GM18907 (cell line): ENCODE measurements at regions not wholly inside any gene's neighbourhood (a gene's known extent, or its start where the extent isn't known, plus 50 kb on each side); places are given as distances from the start of the nearest gene placed in this dataset.
A peak's percentile ranks its signal among the peaks of the same experiment; 100 is the strongest.
"Not testable (repeated sequence)": the region's sequence is repeated elsewhere in the genome, so short reads cannot be mapped to it uniquely, and the experiment has no call there.

ENCODE experiments used
- ATAC-seq: cut with Tn5 transposase; IDR thresholded peaks from one replicate; pipeline ENCODE4 v1.9.1; 2021; ENCODE audit warnings: mild to moderate bottlenecking, moderate library complexity; ENCODE audit not compliant: unreplicated experiment

DNA sequence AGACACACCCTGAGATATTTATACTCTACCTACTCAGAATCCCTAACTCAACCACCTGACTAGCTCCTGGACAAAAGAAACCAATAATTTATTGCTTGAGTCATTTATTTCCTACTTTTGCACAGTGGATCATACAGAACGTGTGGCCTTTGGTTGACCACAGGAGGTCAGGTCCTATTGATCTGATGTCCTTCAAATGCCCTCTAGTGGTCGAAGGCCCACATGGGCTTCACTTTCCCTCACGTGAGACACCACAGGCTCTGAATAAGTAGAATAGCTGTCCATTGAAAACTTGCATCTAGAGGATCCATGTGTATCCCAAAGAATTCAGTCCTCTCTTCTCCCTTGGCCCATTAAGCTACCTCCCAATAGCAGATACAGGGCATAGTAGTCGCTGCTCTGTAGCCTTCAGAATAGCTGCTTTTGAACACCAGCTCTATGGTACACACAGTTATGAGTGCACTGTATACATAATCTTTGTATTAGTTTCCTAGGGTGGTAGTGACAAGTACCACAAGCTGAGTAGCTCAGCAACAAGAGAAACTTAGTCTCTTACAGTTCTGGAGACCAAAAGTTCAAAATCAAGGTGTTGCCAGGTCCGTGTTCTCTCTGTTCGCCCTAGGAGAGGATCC, 177.6 kb upstream of the SMARCA2 start:
- peak; percentile 69 for ATAC-seq

DNA sequence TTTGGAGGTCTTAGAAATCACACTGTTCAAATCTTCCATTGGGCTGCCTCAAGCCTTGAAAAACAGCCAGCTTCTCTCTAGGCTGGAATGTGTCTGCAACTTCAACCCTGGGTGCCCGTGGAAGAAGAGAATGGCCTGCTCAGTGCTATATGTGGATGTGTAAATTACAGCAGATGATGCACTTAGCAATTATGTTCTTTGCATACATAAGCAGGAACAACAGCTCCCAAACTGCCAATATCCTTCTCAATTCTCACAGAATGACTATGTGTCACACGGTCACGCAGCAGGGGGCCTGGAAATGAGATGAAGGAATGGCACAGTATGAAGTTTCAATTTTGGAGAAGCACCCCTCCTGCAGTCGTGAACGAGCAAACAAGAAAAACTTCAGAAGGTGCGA, 175.2 kb upstream of the SMARCA2 start:
- ATAC-seq, result no peak

DNA sequence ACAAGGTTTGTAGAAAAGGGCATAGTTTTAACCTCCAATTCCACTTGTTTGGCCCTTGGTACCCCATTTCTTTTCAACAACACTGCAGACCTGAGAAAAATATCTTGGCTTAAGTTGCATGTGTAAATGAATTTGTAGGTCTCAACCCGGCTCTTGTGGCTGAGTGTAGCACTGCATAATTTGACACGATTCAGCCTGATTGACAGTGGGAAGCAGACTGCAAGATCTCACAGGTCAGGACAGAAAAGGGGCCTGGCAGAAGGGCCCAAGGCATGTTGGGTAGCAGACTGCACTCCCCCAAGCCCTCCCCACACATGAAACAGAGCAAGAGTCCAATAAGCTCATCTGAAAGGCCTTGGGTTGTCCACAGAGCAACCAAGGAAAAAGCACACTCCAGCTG, 169.7 kb upstream of the SMARCA2 start:
- ATAC-seq, result no peak

- ATAC-seq, result no peak
Measured at GRCh38 chr9:1855726-1856125, 159.4 kb upstream of the SMARCA2 start.

- ATAC-seq, result no peak
Measured at GRCh38 chr9:1857808-1858207, 157.3 kb upstream of the SMARCA2 start.

- ATAC-seq, result peak; percentile 88
Measured at GRCh38 chr9:1869843-1870242, 145.3 kb upstream of the SMARCA2 start.

DNA sequence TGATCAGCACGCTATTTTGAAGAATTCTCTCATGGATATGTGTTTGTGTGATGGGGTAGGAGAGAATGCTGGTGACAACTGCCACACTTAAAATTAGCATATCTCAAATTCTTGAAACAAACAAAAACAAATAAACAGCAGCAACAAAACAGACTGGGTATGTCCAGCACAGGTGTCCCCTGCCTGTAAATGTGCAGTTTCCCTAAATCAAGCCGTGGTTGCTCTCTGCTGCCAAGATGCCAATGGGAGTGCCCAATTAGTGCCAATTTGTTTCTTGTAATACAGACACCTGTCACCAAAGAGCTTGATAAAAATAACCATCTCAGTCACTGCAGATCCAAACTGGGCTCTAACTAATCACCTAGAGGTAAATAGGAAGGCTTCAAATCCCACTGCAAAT, 144.2 kb upstream of the SMARCA2 start:
- no peak for ATAC-seq

DNA sequence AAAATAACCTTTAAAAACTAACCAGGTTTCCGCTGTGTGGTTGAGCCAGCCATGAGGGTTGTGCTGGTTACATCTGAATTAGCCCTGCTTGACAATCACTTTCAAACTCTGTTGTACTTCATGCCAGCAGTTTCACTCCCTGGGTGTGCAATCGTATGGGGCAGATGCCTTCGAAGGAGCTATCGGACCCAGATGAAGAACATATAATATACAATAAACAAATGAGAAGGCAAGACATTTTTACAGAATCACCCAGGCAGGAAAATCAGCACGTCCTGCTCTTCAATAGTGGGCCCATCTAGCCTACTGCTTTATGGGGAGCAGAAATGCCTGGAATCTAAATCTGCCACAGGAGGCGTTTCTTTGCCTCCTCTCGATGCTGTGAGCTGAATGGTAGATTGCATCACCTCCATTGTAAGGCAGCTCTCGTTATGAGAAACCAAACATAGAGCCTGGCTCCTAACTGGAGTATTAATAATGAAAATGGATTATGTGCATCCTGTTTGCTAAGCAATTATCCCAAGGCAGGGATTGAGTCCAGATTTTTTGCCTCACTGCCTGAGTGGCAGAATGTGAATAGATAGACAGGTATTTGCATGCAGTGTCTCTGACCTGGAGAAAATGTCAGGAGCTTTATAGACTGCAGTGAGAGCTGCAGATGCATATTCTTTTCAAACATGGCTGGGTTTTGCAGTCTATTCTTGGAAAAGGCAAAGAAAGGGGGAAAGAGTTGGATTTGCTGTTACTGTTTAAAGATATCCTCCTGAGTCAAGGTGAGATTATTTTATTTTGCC, 143.3 kb upstream of the SMARCA2 start:
- ATAC-seq, result no peak

- ATAC-seq, result no peak
Measured at GRCh38 chr9:1875251-1875851, 139.8 kb upstream of the SMARCA2 start.

DNA sequence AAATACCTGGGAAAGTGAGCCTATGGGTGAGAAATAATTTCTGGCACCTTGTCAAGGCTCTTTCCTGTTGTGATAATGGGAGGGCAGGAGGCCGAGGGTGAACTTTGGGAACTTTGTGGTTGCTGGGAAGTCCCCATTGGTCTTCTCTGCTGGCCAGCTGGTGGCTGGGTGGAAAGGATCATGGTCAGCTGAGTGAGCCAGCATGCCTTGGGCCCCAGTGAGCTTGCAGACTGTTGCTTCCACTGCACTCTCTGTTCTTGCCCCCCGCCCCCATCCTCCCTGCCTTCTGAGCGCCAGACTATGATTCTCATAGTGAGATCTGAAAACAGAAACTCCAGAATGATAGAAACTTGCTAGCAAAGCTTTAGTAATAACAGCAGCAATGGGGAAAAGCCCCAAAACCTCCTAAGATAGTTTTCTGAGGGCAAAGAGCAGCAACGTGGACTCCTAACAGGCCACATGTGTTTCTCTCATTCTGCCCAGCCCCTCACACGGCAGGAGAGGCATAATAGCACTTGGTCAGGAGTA, 139.2 kb upstream of the SMARCA2 start:
- peak; percentile 79 for ATAC-seq

- no peak for ATAC-seq
Measured at GRCh38 chr9:1876891-1877496, 138.2 kb upstream of the SMARCA2 start.

- no peak for ATAC-seq
Measured at GRCh38 chr9:1877951-1878350, 137.2 kb upstream of the SMARCA2 start.

- no peak for ATAC-seq
Measured at GRCh38 chr9:1878811-1879210, 136.3 kb upstream of the SMARCA2 start.

DNA sequence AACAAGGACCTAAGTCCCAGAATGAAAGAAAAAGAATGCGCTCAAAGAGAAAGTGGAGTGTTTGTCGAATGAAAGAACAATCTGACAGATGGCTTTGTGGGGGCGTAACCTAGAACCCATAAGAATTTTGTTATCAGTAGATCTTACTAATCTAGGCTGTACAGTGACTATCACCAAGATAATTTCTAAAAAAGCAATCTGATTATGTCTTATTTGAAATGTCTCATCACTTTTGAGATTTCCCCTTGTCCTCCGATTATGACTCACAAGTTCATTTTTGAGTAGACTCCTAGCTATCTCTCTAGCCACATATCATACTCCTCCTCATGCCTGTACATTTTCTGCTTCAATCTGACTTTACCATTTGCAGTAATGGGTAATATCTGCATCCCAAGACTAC, 135.6 kb upstream of the SMARCA2 start:
- peak; percentile 41 for ATAC-seq

DNA sequence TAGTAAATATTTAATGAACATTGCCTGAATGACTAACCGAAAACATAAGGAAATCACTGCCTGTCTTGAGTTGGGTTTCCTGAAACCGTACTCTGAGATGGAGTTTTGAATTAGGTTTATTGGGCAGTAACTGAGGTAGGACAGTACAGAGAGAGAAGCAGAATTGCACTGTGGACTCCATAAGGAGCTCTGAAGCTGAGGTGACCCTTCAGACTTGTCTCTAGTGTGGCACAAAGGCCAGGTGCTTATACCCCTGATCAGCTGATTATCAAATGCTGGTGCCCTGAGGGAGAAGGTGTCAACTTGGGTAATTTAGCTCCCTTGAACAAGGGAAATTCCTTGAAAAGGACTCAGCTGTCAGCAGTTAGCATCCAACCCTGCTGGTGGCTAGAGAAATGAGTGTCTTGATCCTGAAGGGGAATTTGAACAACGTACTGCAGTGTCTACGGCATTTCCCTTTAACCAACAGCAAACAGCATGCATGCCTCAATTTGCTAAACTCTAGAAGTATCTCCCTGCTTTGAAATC, 135.0 kb upstream of the SMARCA2 start:
- ATAC-seq, result no peak

DNA sequence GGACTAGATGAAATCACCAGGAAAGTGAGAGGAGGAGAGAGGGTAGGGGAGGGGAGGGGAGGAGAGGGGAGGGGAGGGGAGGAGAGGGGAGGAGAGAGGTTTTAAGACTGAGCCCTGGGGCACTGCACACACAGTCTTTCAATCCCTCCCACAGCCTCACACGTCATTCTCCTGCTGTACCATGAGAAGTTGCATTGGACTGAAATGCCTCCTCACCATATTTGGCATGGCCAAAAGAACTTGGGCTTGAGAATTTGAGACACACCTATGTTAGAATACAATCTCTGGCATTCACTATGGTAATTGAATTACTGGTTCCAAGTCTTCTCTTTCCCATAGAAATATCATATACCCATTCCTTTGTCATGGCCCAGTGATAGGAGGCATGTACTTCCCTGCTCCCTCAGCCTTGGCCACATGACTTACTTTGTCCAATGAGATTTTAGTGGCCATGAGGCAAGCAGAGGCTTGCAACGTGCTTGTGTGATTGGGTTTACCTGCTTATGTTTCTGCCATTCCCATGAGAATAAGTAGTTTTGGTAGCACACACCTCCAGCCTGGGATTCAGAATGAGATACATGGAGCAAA, 133.3 kb upstream of the SMARCA2 start:
- no peak for ATAC-seq

DNA sequence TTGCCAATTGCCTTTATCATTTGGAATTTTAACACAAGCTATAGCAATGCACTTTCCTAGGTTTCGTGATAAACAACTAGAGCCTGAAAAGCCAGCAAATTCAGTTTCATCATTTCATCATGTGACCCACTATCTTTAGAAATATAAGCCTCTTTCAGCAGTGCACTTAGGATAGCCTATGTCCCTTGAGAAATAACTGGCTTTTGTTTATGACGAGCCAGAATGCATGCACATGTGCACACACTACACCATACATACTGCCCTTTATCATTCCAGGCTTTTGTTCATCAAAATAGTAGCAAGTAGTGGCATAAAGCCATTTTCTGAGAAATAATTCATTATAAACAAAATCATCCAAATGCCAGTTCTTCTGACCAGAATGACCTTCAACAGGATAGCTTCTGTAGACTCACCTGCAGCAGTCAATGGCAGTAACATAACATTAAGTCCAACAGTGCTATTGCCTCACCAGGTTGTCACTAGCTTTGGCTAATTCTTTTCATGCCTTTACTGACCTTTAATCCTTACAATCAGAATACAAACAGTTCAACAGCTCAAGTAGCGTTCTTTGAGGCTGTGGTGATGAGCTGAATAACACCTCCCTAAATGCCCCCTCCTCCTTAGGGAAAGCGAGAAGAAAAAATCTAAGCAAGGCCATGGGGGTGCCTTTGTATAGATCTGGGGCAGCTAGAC, 132.3 kb upstream of the SMARCA2 start:
- no peak for ATAC-seq

- ATAC-seq, result no peak
Measured at GRCh38 chr9:1890201-1890600, 124.9 kb upstream of the SMARCA2 start.

- no peak for ATAC-seq
Measured at GRCh38 chr9:1890816-1891215, 124.3 kb upstream of the SMARCA2 start.

GRCh38 chr9:1903080-1903704, 112.0 kb upstream of the SMARCA2 start:
- not testable (repeated sequence) for ATAC-seq
